LNCaP clone FGC (cell line): ENCODE measurements at regions not wholly inside any gene's neighbourhood (a gene's known extent, or its start where the extent isn't known, plus 50 kb on each side); places are given as distances from the start of the nearest gene placed in this dataset.

ENCODE experiments used
- DNase-seq: peaks from one replicate; pipeline ENCODE4 v3.0.0-alpha.2; 2011; ENCODE audit warnings: low read depth
- H3K4me3 ChIP-seq: 2 replicates; pipeline ENCODE4 v1.5.1; 2011; ENCODE audit warnings: mild to moderate bottlenecking, low read depth, low read length, control low read depth
- TF ChIP-seq, protein P1 (sequence below): IDR thresholded peaks from 2 replicates; pipeline ENCODE4 v1.5.1; 2012; ENCODE audit warnings: mild to moderate bottlenecking; ENCODE audit not compliant: control insufficient read depth, insufficient read depth; ENCODE audit errors: extremely low read depth

DNA sequence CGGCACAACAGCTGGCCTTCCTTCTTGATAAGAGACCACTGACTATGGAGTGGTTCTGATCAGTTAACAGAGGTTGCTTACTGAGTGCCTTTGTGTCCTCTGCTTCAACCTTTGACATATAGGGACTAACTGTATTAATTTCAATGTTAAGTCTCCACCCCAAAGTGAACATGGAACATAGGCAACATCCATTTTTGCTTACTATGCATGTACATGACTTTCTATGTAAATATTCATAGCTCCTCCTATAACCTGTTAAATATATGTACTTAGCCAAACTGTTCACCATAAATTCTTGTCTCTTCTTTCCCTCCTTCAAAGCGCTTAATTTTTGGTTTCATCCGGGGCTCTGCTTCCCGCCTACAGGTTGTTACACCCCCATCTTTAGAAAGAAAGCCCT is 334.8 kb downstream of the EPM2A start:
- DNase-seq: no peak
- TF ChIP-seq, protein P1, sequence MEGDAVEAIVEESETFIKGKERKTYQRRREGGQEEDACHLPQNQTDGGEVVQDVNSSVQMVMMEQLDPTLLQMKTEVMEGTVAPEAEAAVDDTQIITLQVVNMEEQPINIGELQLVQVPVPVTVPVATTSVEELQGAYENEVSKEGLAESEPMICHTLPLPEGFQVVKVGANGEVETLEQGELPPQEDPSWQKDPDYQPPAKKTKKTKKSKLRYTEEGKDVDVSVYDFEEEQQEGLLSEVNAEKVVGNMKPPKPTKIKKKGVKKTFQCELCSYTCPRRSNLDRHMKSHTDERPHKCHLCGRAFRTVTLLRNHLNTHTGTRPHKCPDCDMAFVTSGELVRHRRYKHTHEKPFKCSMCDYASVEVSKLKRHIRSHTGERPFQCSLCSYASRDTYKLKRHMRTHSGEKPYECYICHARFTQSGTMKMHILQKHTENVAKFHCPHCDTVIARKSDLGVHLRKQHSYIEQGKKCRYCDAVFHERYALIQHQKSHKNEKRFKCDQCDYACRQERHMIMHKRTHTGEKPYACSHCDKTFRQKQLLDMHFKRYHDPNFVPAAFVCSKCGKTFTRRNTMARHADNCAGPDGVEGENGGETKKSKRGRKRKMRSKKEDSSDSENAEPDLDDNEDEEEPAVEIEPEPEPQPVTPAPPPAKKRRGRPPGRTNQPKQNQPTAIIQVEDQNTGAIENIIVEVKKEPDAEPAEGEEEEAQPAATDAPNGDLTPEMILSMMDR: no peak
- no peak overlapping the region for H3K4me3 ChIP-seq

DNA sequence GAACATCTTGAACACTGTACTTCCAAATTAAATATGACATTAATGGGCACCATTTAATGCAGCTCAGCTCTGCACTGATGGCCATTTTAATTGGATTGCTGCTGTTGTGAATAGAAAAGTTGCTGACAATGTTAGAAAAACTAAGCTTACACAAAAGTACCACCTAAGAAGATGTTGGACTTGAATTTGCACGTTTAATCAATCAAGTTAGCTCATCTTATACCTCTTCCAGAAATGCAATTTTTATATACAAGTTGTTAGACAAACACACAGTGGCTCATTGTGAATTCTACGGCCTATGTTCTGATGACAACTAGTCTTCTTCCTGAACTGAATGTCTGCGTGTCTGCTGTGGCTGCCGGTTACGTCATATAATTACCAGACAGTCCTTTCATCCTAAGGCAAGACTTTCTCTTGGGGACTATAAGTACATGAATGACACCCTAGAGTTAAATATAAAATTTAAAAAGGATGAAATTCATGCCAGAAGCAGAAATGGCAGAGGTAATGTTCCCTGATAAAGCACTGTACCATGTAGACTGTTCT is 330.2 kb downstream of the EPM2A start:
- TF ChIP-seq, protein P1: no peak
- H3K4me3 ChIP-seq: no peak overlapping the region

DNA sequence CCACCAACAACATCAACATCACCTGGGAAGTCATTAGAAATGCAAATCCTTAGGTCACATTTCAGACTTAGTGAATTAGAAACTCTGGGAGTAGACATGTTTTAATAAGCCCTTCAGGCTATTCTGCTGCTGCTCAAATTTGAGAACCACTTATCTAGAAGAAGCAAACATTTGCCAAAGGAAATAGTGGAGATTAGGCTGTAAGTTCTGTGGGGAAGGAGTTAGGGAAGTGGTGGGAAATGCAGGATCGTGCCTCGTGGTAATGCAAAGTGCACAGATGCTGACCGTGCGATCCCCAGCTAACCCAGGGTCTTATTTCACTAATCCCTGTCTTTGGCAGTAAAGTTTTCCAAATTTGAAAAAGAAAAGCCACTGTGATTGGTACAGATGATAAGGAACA is 328.5 kb downstream of the EPM2A start:
- TF ChIP-seq, protein P1: no peak
- no peak overlapping the region for H3K4me3 ChIP-seq
- no peak for DNase-seq

More for the DNA sequence above, 330.2 kb downstream of the EPM2A start:
- DNase-seq: no peak

DNA sequence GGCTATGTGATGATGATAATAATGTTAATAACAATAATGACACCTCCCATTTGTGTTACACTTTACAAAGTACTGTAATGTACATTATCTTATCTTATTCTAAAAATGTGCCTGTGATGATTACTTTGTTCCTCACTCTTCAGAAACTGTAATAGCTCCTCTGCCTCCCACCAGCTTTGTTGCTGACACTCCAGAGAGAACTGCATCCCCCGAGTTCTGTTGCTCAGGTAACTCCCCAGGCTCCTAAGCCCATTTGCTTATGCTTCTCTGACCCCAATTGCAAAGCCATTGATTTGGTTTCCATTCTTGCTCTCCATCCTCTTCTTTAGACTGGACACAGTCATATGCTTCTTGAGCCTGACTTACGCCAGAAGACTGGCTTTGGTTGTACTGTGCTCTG is 319.7 kb downstream of the EPM2A start:
- no peak overlapping the region for H3K4me3 ChIP-seq
- no peak for DNase-seq
- TF ChIP-seq, protein P1: no peak

DNA sequence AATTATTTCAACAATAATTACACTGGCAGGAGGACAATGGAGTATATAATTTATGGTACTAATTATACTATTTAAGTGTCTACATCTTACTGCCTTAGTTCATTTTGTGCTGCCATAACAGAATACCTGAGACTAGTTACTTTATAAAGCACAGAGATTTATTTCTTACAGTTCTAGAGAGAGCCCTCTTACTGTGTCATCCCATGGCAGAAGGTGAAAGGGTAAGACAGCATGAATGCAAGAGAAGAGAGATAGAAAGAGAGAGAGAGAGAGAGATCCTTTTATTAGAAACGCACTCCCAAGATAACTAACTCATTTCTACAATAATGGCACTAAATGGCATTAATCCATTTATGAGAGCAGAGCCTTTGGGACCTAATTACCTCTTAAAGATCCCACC is 314.7 kb downstream of the EPM2A start:
- H3K4me3 ChIP-seq: no peak overlapping the region
- DNase-seq: no peak
- TF ChIP-seq, protein P1: no peak

DNA sequence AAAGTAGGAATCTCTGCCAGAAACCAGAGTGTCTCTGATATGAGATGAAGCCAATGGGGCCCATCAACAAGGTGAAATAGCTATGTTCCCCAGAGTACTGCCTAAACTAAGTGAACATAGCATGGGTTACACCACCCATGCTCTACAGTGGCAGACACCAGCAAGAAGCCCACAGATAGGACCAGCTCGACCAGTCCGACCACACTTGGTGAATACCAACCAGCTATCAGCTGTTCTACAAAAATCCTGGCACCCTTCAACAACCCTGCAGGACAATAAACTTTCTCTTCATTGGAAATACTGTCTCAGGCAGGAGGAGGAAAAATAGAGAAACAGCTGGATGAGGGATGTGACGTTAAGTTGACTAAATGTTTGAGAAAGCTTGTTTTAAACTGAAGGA is 311.4 kb downstream of the EPM2A start:
- TF ChIP-seq, protein P1: no peak
- DNase-seq: peak; percentile 65
- no peak overlapping the region for H3K4me3 ChIP-seq

DNA sequence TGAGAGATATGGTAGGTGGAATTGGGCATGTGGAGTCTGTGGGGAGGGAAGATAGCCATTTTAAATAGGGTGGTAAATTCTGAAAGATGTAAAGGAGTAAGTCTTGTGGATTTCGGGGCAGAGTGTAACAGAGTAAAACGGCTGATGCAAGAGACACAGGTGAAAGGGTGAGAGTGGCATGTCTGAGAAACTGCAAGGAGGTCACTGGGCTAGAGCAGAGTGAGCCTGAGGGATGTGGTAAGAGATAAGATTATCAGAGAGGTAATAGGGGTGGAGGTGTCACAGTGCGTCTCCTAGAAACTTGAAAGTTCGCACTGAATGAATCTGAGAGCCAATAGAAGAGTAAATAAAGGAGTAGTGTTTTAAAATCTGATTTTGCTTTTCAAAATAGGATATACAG is 308.1 kb downstream of the EPM2A start:
- DNase-seq: no peak
- TF ChIP-seq, protein P1: no peak
- H3K4me3 ChIP-seq: no peak overlapping the region
